HepG2 (cell line): ENCODE measurements at regions not wholly inside any gene's neighbourhood (a gene's known extent, or its start where the extent isn't known, plus 50 kb on each side); places are given as distances from the start of the nearest gene placed in this dataset.

Source experiments
- AKNA ChIP-seq: sonication (generic); formaldehyde crosslinking; IDR thresholded peaks from 2 replicates; pipeline ENCODE4 v1.4.0; 2020; ENCODE audit warnings: missing genetic modification reagents, borderline replicate concordance
- BORCS8-MEF2B ChIP-seq: sonication (generic); formaldehyde crosslinking; IDR thresholded peaks from 2 replicates; pipeline ENCODE4 v1.8.0; 2022; ENCODE audit warnings: mild to moderate bottlenecking, missing genetic modification reagents
- LCORL ChIP-seq, 2 experiments: fragments of 450-650 bp in 1 of 2; sonication (generic) in 1 of 2; formaldehyde crosslinking in 1 of 2; IDR thresholded peaks; 2 replicates each; pipeline versions ENCODE4 v1.5.0 to v1.6.1; 2017 to 2020; ENCODE audit warnings: antibody characterized with exemption in 1 of 2, missing genetic modification reagents in 1 of 2
- MAFK ChIP-seq, 2 experiments: IDR thresholded peaks in 1 of 2; conservative IDR thresholded peaks in 1 of 2; 2 replicates each; pipeline ENCODE4 v1.6.1; 2011; ENCODE audit warnings: improper control_type of control experiment in 2 of 2, low read length in 2 of 2
- MXI1 ChIP-seq: IDR thresholded peaks from 3 replicates; pipeline ENCODE4 v1.6.1; 2012; ENCODE audit warnings: low read depth, low read length, inconsistent platforms, borderline replicate concordance
- NONO ChIP-seq, 2 experiments: fragments of 450-650 bp in 1 of 2; sonication (generic) in 1 of 2; formaldehyde crosslinking in 1 of 2; IDR thresholded peaks in 1 of 2; conservative IDR thresholded peaks in 1 of 2; 2 replicates each; pipeline versions ENCODE4 v1.6.1 to v1.8.0; 2017 to 2022; ENCODE audit warnings: mild to moderate bottlenecking in 1 of 2, missing genetic modification reagents in 1 of 2, moderate library complexity in 1 of 2
- PRPF4 ChIP-seq: fragments of 200-400 bp; formaldehyde crosslinking; IDR thresholded peaks from 2 replicates; pipeline ENCODE4 v1.6.1; 2016; ENCODE audit warnings: low read length, low read depth; ENCODE audit not compliant: poor library complexity, severe bottlenecking
- SP4 ChIP-seq: sonication (generic); formaldehyde crosslinking; IDR thresholded peaks from 2 replicates; pipeline ENCODE4 v1.8.1; 2023; ENCODE audit warnings: mild to moderate bottlenecking, missing genetic modification reagents
- SUZ12 ChIP-seq: fragments of 150-350 bp; IDR thresholded peaks from 2 replicates; pipeline ENCODE4 v1.6.1; 2014; ENCODE audit warnings: low read depth, low read length
- ZBTB3 ChIP-seq: sonication (generic); formaldehyde crosslinking; IDR thresholded peaks from 2 replicates; pipeline ENCODE4 v1.4.0; 2020; ENCODE audit warnings: low read depth, mild to moderate bottlenecking, moderate library complexity, missing genetic modification reagents, borderline replicate concordance
- ZFP91 ChIP-seq: sonication (generic); formaldehyde crosslinking; IDR thresholded peaks from 2 replicates; pipeline ENCODE4 v1.9.0; 2022; ENCODE audit warnings: missing genetic modification reagents, mild to moderate bottlenecking, borderline replicate concordance
- ZNF124 ChIP-seq: sonication (generic); formaldehyde crosslinking; IDR thresholded peaks from 2 replicates; pipeline ENCODE4 v1.4.0; 2020; ENCODE audit warnings: missing genetic modification reagents
- ZNF678 ChIP-seq: sonication (generic); formaldehyde crosslinking; IDR thresholded peaks from 2 replicates; pipeline ENCODE4 v1.4.0; 2020; ENCODE audit warnings: mild to moderate bottlenecking, missing genetic modification reagents
- TF ChIP-seq, protein P1 (sequence below): sonication (generic); formaldehyde crosslinking; IDR thresholded peaks from 2 replicates; pipeline ENCODE4 v1.4.0; 2020; ENCODE audit warnings: mild to moderate bottlenecking, missing genetic modification reagents, borderline replicate concordance
- TF ChIP-seq, protein P2 (sequence below): IDR thresholded peaks from 2 replicates; pipeline ENCODE4 v1.6.1; 2016; ENCODE audit warnings: missing compliant biosample characterization, missing genetic modification reagents, borderline replicate concordance
- TF ChIP-seq, protein P3 (sequence below): sonication (generic); formaldehyde crosslinking; IDR thresholded peaks from 2 replicates; pipeline ENCODE4 v1.5.1; 2020; ENCODE audit warnings: mild to moderate bottlenecking, missing genetic modification reagents, borderline replicate concordance

DNA sequence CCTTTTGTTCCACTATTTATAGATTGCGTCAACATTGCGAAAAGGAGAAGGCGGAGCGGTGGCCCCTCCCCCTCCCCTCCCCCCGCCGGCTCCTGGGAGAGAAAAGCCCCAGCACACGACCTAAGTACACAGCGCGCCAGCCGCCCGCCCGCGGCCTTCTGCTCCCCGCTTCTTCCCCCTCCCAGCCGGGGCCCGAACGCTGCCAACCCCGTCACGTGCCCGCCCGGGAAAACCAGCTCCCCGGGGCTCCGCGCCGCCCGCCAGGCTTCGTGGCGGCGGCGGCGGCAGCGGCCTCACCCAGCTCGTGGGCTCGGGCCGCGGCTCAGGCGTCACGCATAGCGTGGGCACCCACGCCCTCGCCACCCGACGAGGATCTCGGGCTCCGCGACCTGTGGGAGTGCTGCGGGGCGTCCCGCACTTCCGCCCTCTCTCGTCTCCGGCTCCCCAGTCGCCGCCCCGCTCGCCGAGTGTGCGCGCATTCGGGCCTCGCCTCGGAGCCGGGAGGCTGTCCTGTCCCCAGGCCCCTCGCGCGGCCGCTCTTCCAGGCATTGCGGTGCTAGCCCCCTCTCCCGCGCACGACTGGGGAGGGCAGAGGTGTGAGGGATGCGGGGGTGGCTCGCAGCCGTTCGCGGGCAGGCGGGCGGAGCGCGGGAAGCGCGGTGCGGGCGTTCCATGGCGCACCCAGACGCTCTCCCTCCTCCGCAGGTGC is 110.5 kb downstream of the KCNRG start (continued):
- 0 out of 2 replicates have a peak, but pooled peaks have one; percentile 56 for TF ChIP-seq AKNA
- TF ChIP-seq LCORL (IDR thresholded peaks at IDR 0.05): no peak
- TF ChIP-seq LCORL (CRISPR knock-in tag; IDR thresholded peaks at IDR 0.05): peak; percentile 54
- TF ChIP-seq, protein P1, sequence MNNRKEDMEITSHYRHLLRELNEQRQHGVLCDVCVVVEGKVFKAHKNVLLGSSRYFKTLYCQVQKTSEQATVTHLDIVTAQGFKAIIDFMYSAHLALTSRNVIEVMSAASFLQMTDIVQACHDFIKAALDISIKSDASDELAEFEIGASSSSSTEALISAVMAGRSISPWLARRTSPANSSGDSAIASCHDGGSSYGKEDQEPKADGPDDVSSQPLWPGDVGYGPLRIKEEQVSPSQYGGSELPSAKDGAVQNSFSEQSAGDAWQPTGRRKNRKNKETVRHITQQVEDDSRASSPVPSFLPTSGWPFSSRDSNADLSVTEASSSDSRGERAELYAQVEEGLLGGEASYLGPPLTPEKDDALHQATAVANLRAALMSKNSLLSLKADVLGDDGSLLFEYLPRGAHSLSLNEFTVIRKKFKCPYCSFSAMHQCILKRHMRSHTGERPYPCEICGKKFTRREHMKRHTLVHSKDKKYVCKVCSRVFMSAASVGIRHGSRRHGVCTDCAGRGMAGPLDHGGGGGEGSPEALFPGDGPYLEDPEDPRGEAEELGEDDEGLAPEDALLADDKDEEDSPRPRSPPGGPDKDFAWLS (CRISPR knock-in tag): no peak
- TF ChIP-seq MXI1: 0 out of 3 replicates have a peak, but pooled peaks have one; percentile 18
- no peak for TF ChIP-seq ZNF124 (CRISPR knock-in tag)
- no peak for TF ChIP-seq PRPF4
- peak; percentile 49; the same call in 1 of the 2 replicates for TF ChIP-seq ZFP91 (CRISPR knock-in tag)
- no peak for TF ChIP-seq SUZ12
- TF ChIP-seq, protein P2, sequence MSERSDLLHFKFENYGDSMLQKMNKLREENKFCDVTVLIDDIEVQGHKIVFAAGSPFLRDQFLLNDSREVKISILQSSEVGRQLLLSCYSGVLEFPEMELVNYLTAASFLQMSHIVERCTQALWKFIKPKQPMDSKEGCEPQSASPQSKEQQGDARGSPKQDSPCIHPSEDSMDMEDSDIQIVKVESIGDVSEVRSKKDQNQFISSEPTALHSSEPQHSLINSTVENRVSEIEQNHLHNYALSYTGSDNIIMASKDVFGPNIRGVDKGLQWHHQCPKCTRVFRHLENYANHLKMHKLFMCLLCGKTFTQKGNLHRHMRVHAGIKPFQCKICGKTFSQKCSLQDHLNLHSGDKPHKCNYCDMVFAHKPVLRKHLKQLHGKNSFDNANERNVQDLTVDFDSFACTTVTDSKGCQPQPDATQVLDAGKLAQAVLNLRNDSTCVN (CRISPR knock-in tag): 0 out of 2 replicates have a peak, but pooled peaks have one; percentile 25
- peak; percentile 26; the same call in 1 of the 2 replicates for TF ChIP-seq ZNF678 (CRISPR knock-in tag)
- no peak for TF ChIP-seq ZBTB3 (CRISPR knock-in tag)
- TF ChIP-seq, protein P3, sequence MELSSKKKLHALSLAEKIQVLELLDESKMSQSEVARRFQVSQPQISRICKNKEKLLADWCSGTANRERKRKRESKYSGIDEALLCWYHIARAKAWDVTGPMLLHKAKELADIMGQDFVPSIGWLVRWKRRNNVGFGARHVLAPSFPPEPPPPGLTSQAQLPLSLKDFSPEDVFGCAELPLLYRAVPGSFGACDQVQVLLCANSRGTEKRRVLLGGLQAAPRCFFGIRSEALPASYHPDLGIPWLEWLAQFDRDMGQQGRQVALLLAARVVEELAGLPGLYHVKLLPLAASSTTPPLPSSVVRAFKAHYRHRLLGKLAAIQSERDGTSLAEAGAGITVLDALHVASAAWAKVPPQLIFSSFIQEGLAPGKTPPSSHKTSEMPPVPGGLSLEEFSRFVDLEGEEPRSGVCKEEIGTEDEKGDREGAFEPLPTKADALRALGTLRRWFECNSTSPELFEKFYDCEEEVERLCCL (CRISPR knock-in tag): no peak
- TF ChIP-seq BORCS8-MEF2B: peak; percentile 90
- no peak for TF ChIP-seq NONO (IDR thresholded peaks at IDR 0.05)
- TF ChIP-seq NONO (CRISPR knock-in tag; conservative IDR thresholded peaks at IDR 0.05): peak; percentile 50; the same call in 1 of the 2 replicates
- TF ChIP-seq SP4 (CRISPR knock-in tag): peak; percentile 61; the same call in 1 of the 2 replicates
- TF ChIP-seq MAFK (conservative IDR thresholded peaks at IDR 0.05 in 1 of 2, IDR thresholded peaks at IDR 0.05 in 1 of 2; ENCODE audit: low read length in 2 of 2): no peak; a peak in 2 of 4 replicates
